SK-MEL-5 (cell line): ENCODE measurements at regions not wholly inside any gene's neighbourhood (a gene's known extent, or its start where the extent isn't known, plus 50 kb on each side); places are given as distances from the start of the nearest gene placed in this dataset.

Experiments used
- DNase-seq: peaks from one replicate; pipeline ENCODE4 v3.0.0-alpha.2; 2016; ENCODE audit warnings: low read depth, low spot score
- in situ Hi-C: cut with HindIII; loops from 2 replicates; pipeline ENCODE4 v1.10.0; 2016; ENCODE audit warnings: low sequenced_read_pairs, high pct_unique_total_duplicates, low pct_unique_long_range_greater_than_20kb

DNA sequence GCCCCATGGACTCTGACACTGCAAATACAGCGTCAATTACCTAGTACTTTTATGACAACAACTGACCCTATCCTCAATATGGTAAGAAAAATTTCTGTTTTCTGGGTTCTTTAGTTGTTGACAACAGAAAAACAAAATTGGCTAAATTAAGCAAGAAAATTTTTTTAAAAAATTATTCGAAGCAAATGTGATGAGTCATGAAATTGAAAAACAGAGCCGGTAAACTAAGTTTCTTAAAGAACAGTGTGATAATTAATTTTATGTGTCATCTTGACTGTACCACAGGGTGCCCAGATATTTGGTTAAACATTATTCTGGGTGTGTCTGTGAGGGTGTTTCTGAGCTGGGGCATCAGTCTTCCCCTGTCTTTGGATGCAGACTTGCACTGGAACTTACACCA is 107.6 kb upstream of the OPRM1 start:
- in situ Hi-C loops: no loop called here
- DNase-seq: no peak

DNA sequence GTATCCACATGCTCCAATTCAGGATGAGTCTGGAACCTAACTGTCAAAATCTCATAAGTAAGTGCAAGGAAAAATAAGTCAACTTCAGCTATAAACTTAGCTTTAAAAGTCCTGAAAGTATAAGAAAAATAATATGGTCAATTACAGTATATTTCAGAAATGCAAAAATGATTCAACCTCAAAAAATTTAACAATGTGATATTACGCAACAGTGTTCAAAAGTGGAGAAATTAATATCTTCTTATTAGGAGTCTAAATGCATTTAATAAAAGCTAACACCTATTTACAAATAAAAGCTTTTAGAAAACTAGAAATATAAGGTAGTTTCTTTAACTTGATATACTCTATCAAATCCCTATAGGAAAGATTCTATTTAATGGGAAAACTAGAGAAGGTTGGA is 111.2 kb upstream of the OPRM1 start:
- DNase-seq: no peak
- in situ Hi-C loops: no loop called here

DNA sequence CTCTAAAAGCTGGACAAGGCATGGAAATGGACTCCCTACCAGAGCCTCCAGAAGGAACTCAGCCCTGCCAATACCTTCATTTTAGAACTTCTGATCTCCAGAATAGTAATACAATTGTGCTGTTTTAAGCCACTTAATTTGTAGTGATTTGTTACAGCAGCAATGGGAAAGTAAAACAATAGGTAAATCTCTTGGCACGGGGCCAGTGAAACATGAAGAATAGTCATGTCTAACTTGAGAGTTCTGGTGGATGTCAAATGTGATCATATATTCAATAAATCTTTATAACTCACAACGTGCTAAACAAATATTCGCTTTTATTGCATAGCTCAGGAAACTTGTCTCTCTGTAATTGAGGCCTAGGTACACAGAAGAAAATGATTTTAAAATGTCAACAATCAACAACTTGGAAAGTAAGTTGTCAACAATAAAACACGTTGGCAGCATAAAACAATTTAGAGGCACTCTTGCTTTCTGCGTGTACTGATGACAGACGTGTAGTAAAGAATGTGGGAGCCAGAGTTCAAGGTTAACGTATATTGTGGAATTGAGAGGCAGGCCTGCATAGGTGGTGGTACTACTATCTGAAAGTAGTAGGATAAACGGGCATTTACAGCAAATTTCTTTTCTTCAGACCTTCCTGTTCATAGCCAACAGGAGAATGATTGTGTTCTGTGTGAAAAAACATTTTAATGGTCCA is 140.5 kb upstream of the OPRM1 start:
- DNase-seq: no peak
- in situ Hi-C loops: no loop called here

DNA sequence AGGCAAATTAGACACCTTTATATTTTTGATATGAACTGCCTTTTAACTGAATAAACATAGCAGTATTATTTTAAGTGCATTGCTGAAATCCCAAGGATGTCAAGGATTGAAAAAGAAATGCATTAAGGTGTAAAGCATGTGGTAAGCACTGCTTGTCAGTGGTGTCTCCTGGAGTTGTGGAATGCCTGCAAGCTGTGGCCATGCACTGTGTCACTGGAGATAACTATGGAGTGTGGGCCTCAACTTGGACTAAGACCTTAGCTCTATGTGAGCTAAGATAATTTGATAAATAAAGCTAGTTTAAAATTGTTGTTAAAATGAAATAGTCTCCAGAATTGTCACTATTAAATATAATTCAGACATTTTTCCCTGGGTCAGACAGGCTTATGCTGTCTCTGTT is 156.6 kb upstream of the OPRM1 start:
- DNase-seq: no peak
- in situ Hi-C loops: no loop called here

DNA sequence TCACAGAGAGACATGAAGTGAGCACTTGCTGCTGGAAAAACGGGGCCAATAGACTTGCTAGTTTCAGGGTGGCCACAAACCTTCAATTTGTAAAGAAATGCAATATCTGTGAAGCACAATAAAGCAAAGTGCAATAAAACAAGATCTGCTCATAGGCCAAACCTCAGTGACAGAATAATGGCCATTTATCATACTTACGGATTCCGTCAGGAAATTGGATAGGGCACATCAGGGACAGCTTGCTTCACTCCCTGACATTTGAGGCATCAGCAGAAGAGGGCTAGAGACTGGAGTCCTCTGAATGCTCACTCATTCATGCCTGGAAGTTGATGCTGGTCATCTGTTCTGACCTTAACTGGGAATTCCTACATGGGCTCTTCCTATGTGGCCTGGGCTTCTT is 165.5 kb upstream of the OPRM1 start:
- in situ Hi-C loops: no loop called here
- DNase-seq: no peak

DNA sequence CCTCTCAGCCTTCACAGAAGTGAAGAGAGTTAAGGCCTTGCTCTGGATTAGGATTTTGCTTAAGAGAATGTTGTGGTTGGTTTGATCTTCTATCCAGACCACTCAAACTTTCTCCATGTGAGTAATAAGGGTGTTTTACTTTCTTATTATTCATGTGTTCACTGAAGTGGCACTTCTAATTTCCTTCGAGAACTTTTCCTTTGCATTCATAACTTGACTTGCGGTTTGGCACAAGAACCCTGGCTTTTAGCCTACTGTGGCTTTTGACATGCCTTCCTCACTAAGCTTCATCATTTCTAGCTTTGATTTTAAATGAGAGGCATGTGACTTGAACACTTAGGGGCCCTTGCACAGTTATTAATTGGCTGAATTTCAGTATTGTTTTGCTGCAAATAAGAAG is 166.1 kb upstream of the OPRM1 start:
- in situ Hi-C loops: no loop called here
- no peak for DNase-seq

DNA sequence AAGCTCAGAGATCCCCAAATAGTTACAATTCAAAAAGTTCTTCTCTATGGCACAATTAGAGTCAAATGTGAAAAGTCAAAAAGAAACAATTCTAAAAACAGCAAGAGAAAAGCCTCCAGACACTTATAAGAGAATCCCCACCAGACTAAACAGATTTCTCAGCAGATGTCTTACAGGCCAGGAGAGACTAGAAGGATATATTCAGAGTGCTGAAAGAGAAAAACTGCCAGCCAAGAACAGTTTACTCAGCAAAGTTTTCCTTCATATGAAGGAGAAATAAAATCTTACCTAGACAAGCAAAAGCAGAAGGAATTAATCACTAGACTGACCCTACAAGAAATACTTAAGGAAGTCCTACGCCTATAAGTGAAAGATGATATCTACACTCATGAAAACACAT is 176.1 kb upstream of the OPRM1 start:
- DNase-seq: no peak
- in situ Hi-C loops: no loop called here

DNA sequence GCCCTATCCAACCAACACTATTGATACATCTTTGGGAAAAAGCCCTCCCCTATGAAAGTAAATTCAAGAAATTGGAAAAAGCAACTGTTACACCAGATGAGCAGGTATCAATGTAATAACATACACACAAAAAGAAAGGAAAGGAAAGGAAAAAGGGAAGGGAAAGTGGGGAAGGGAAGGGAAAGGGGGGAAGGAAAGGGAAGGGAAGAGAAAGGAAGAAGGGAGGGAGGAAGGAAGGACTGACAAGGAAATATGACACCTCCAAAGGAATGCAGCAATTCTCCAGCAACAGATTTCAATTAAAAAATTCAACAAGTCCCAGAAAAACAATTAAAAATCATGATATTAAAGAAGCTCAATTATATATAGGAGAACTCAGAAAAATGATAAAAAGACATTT is 176.9 kb upstream of the OPRM1 start:
- in situ Hi-C loops: no loop called here
- DNase-seq: no peak

DNA sequence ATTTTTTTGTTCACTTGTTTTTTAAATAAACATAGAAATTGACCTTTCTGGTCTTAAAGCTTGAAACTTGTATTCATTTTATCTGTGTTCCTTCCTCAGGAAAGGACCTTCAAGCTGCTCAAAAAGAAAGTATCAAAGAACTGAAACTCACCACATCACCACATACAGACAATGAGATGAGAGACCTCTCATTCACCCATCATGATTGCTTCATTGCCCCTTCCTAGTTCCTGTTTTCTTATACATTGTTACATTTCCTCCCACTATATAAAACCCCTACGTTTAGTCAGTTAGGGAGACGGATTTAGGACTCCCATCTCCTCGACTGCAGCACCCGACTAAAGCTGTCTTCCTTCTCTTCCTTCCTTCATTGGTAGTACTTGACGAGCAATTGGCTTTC is 180.5 kb upstream of the OPRM1 start:
- DNase-seq: no peak
- in situ Hi-C loops: no loop called here

DNA sequence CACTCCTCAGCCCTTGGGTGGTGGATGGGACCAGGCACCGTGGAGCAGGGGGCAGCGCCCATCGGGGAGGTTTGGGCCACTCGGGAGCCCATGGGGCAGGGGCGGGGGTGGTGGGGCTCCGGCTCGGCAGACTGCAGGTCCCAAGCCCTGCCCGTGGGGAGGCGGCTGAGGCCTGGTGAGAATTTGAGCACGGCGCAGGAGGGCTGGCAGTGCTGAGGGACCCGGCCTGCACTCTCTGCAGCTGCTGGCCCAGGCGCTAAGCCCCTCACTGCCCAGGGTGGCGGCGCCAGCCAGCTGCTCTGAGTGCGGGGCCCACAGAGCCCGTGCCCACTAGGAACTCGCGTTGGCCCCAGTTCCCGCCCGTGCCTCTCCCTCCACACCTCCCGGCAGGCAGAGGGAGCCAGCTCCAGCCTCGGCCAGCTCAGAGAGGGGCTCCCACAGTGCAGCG is 182.1 kb upstream of the OPRM1 start:
- in situ Hi-C loops: no loop called here
- DNase-seq: no peak

DNA sequence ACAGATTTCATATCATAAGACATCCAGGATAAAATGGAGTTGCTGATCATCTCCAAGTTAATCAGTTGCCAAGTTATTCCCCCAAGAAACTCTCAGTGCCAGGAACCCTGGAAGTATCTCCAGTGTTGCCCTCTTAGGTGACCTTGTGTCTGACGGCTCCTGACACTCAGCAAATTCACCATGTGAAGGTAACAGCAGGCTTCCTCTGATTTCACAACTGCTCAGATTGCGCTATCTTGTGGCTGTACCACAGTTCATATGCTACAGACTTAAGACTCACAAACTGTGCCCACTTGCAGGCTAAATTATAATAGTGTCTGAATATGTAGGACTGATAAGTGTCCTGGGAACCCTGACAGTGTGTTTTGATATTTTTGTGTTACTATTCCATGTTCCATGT is 186.6 kb upstream of the OPRM1 start:
- in situ Hi-C loops: no loop called here

DNA sequence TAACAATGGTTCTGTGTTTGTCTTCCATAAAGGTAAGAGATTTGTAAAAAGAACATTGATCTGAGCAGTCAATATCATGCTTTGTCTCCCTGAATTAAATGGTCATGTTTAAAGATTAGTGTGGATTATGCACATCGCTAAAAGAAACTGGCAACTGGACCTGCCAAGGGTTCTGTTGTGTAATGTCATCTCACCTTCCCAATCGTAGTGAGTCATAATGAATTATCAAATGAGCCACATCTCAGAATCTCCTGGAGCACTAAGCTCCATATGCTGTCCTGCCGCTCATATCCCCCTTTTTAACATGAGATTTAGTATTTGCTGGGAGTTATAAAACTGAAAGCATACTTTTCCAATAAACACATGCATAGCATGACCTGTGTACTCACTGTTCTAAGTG is 187.0 kb upstream of the OPRM1 start:
- DNase-seq: no peak
- in situ Hi-C loops: no loop called here

More for the DNA sequence above, 186.6 kb upstream of the OPRM1 start:
- no peak for DNase-seq

DNA sequence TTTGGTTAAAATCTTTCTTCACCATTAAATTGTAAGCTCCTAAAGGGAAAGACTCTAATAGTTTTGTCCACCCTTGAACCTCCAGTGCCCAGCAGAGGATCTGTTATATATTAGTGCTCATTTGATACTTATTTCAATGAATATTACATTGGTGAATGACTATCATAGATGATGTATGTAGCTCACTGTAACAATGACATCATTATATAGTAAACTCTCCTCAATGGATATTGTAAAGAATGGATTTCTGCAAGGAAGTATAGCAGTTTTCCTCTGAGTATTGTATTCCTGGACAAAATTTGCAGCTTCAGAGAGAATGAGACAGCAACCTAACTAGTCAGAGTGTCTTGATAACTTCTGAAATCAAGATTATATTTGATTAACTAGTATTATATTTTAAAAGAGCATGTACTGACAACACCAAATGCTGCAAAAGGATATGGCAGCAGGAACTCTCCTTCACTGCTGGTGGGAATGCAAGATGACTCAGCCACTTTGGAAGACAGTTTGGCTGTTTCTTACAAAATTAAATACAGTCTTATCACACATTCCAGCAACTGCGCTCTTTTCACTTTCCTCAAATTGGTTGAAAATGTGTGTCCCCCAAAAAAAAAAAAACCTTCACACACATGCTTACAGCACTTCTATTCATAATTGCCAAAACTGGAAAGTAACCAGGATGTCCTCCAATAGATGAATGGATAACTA is 189.8 kb upstream of the OPRM1 start:
- in situ Hi-C loops: no loop called here
- no peak for DNase-seq

DNA sequence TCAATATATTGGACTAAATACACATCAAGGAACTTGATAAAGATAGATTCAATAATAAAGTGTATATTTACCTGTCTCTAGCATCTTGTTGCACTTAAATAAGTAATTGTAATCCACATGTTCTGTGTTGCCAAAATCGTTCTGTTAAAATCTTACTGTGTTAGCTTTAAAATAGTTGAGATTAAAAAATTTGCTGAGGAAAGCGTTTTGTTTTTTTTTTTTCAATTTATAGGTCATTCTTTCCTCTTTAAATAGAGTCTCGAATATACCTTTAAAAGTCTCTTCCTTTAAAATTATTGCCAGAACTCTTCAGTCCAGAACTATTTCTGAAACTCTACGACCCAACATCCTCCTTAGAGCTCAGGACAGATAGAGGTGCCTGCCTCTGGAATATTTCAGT is 195.6 kb upstream of the OPRM1 start:
- DNase-seq: no peak
- in situ Hi-C loops: no loop called here

DNA sequence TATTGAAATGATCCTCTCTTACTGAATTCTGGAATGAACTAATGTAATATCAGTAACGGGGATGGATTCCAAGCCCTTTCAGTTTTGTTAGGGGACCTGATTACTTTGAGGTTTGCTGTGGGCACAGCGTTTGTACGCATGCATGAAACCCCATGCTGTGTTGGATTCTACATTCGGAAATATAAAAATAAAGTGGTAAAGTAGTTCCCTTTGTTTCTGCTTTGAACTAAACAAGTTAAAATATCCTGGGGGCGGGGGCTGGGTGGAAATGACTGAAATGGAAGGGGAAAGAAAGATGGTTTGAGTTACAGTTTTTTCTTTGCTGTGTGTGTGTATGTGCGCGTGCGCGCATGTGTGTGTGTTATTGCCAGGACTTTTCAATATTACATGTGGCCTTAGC is 196.5 kb upstream of the OPRM1 start:
- in situ Hi-C loops: no loop called here
- no peak for DNase-seq

DNA sequence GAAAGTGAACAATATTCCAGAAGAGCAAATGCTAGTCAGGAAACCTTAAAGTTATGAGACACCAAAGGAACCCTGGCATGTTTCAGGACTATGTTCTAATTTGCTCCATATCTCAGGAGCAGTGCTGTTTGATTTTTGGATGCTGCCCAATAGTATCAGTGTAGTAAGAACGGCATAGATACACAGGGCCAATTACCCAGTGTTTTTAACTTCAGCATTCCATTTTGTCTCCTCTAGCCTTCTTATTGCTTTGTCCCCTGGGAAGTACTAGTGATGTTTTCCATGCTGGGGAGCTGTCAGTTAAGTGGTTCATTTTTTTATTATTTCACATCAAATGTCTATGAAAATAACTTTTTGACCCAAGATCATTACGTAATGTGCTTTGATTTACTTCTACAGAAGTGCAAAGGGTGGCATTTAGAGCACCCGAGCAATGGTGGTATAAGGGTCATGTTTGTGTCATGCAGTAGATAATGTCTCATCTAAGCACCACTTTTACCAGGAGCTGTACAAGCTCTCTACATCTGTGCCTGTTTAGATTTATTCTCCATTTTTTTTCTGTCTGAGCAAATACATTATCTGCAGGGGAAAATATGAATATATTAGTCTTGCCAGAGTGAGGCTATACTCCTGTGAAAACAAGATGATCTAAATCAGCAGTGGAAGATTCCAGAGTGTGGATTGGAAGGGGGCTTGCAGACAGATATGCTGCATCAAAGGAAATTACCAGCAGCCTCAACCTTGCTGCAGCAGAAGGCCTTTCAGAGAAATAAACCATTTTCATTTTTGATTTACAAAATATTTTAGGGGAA is 198.8 kb upstream of the OPRM1 start:
- no peak for DNase-seq
- in situ Hi-C loops: no loop called here

DNA sequence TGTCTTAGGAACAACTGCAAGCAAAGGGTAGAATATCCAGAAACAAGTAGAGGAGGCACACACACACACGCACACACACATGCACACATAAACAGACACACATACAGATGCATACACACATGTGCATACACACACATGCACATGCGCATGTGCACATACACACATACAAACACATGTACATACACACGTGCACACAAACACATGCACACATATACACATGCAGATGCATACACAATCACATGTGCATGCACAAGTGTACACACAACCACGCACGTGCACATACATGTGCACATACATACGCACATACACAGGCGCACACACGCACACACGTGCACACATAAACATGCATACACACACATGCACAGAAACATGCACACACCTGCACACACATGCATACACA is 206.5 kb upstream of the OPRM1 start:
- no peak for DNase-seq
- in situ Hi-C loops: no loop called here

DNA sequence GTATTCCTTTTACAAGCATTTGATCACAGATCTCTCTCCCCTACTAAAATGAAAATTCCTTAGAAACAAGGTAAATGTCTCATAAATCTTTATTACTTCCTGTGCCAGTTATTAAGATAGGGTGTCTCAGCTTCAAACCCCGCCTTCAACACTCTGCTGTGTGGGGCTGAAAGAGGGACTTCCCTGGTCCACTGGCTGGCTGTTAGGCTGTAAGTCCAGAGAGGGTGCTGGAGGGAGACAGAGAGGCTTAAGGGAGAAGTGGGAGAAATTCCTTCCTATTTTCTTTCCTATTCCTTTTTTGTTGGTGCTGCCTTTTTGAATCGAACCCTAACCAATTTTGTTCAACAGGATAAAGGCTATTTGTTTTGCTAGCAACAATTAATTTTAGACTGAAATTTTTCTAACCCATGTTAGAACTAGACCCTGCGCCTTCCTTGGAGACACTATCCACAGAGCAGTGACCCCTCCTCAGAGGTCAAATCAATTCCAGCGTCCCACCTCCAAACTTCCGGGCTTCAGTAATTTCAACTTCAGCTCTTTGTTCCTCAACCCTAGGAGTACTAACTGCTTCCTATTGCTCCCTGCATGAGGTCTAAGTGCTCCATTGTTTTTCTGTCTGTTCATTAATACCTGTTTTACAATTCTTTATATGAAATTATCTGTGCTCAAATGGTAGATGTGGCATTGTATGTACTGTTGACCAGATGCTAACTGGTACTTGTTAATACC is 207.5 kb upstream of the OPRM1 start:
- in situ Hi-C loops: no loop called here
- no peak for DNase-seq
